Small intestine (tissue), 7 donors: ENCODE measurements at regions not wholly inside any gene's neighbourhood (a gene's known extent, or its start where the extent isn't known, plus 50 kb on each side); places are given as distances from the start of the nearest gene placed in this dataset.

Source experiments
- DNase-seq, 2 donors: peaks; one replicate each; pipeline versions ENCODE4 v3.0.0 to v3.0.0-alpha.2; 2013
- FAIRE-seq: peaks from 2 replicates; lab custom pipeline; 2012; peaks lifted over from hg19 to GRCh38; lab: Jason Lieb, UNC
- H3K27ac ChIP-seq, 3 donors: one replicate each; pipeline ENCODE4 v1.5.1; 2013; ENCODE audit warnings: low read length in 2 of 3, mild to moderate bottlenecking in 2 of 3, control low read depth in 1 of 3, inconsistent platforms in 1 of 3, low read depth in 1 of 3, moderate library complexity in 1 of 3
- H3K27me3 ChIP-seq, 3 donors: one replicate each; pipeline ENCODE4 v1.6.1; 2013; ENCODE audit warnings: low read length in 3 of 3, inconsistent platforms in 1 of 3; ENCODE audit not compliant: control insufficient read depth in 3 of 3, insufficient read depth in 3 of 3
- H3K36me3 ChIP-seq, 3 donors: one replicate each; pipeline ENCODE4 v1.6.1; 2013; ENCODE audit warnings: low read length in 3 of 3, inconsistent platforms in 1 of 3, low read depth in 1 of 3, mild to moderate bottlenecking in 1 of 3, moderate library complexity in 1 of 3; ENCODE audit not compliant: control insufficient read depth in 3 of 3, insufficient read depth in 2 of 3
- H3K4me1 ChIP-seq, 3 donors: one replicate each; pipeline ENCODE4 v1.6.1; 2013; ENCODE audit warnings: low read length in 2 of 3, inconsistent platforms in 1 of 3, low read depth in 1 of 3, mild to moderate bottlenecking in 1 of 3, moderate library complexity in 1 of 3; ENCODE audit not compliant: control insufficient read depth in 3 of 3, insufficient read depth in 2 of 3
- H3K4me3 ChIP-seq, 3 donors: one replicate each; pipeline ENCODE4 v1.5.1; 2013; ENCODE audit warnings: low read length in 3 of 3, control low read depth in 1 of 3, inconsistent platforms in 1 of 3, low read depth in 1 of 3, mild to moderate bottlenecking in 1 of 3, moderate library complexity in 1 of 3
- H3K9me3 ChIP-seq, 2 donors: one replicate each; pipeline ENCODE4 v1.6.1; 2013; ENCODE audit warnings: low read depth in 1 of 2, low read length in 1 of 2; ENCODE audit not compliant: control insufficient read depth in 2 of 2, insufficient read depth in 1 of 2
- WGBS, 3 donors: extraction: QIAGEN DNeasy Blood & Tissue Kit; methylation state at CpG; one replicate each; pipeline ENCODE4 v1.1.7; 2013; 5-methylcytosine and 5-hydroxymethylcytosine counted together
- donor health status: healthy with polysubstance abuse.
- donor health status: control.
- donor health status: control.
- donor health status: Bipolar disorder and iron deficiency.
- donor health status: healthy.

DNA sequence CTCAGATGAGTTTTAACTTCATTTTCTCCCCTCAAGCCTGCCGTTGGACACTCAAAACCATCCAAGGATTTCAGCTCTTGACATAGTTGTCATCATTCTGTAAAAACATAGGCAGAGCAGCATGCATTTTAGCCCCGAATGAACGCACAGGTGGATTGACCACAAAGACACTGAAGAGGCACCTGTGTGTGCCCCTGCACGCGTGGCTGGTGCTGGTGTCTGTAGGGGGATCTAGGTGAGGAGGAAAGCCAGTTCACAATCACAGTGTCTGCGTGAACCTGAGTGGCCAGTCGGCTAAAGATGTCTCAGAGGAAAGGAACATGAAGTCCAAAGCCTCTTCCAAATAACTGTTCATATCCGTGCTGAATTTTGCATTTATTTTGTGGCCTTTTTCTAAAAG is 309.2 kb downstream of the QKI start:
- no peaks in the 10 kb centered on the region for H3K9me3 ChIP-seq
- H3K36me3 ChIP-seq, result no peaks in the 10 kb centered on the region
- no peak overlapping the region for H3K4me3 ChIP-seq
- DNase-seq (no peak), FAIRE-seq (no peak)
- H3K27ac ChIP-seq, result no peak overlapping the region
- H3K27me3 ChIP-seq, result no peaks in the 10 kb centered on the region
- no peaks in the 10 kb centered on the region for H3K4me1 ChIP-seq
- 88 to 92% (median 90%) methylated on average over 8 of the region's 8 CpGs for WGBS, 3 donors

DNA sequence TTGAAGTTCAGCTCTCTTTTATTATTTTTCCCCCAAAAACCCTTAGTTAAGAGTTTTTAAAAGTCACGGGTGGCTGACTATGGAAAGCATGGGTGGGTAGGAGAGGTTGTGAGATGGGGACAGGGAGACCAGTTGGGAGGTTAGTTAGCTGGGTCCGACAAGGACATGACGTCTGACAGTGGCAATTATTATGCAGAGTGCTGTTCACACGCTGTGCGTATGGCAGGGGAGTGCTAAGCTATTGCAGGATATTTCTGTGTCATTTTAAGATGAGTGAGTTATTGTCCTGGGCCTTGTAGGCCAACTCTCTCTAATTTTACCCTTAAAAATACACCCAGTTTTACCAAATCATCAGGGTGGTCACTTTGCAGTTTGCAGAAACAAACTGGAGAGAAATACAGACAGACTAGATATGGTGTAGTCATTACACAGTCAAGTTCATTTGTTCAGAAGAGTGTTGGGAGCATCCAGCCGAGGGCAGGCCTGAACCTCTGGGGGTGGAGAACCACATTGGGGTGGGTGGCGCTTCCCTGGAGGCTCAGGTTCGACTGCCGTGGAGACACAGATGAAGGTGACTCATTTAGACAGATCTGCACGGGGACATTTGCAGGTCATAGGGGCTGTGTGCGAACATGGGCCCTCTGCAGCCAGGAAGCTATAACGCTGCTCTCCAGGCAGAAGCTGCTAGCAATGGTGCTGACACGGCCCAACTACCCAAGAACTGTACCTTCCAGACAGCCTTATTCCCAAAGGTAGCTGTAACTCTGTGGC is 307.6 kb downstream of the QKI start:
- H3K27me3 ChIP-seq, result no peaks in the 10 kb centered on the region
- H3K4me3 ChIP-seq, result no peak overlapping the region
- no peaks in the 10 kb centered on the region for H3K36me3 ChIP-seq
- H3K27ac ChIP-seq, result no peak overlapping the region
- WGBS, 3 donors, result 79 to 87% (median 83%) methylated on average over 13 of the region's 13 CpGs
- DNase-seq (no peak), FAIRE-seq (no peak)
- H3K9me3 ChIP-seq, result no peaks in the 10 kb centered on the region
- H3K4me1 ChIP-seq, result no peaks in the 10 kb centered on the region

GRCh38 chr6:163721435-163721834 is 306.9 kb downstream of the QKI start:
- Histone ChIP-seq H3K27ac (no peak overlapping the region), H3K36me3 (no peaks in the 10 kb centered on the region), H3K4me1 (no peaks in the 10 kb centered on the region), H3K4me3 (no peak overlapping the region), H3K27me3 (no peaks in the 10 kb centered on the region), H3K9me3 (no peaks in the 10 kb centered on the region)
- FAIRE-seq (no peak), DNase-seq (no peak)
- 81 to 91% (median 83%) methylated on average over 1 of the region's 1 CpG for WGBS, 3 donors

DNA sequence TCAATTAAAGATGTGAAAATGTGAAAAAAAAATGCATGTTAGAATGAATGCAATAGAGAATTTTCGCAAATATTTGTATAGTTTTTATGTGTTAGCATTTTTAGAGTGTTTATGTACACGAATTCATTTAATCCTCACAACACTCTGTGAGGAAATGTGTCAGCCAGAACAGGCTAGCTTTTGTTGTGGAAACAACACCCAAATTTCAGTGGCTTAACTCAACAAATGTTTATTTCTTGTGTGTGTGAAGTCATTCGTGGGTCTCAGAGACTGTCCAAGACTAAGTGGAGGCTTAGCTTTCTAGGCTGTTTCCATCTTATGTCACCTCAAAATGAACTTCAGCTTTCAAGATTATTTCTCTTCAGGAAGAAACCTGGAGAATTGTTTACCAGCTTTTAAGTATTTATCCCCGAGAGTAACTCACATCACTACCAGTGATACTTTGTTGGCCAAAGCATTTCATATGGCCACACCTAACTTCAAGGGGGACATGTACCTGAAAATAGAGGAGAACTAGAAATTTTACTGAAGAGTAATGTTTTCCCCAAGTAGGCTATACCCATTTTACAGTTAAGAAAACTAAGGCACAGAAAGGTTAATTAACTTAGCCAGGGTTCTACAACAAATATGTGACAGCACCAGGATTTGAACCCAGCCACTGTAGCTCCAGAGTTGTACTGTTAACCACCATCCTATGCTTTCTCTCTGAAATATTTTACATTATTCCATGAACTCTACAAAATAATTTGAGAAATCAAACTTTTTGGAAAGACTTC is 306.1 kb downstream of the QKI start:
- Histone ChIP-seq H3K36me3 (no peaks in the 10 kb centered on the region), H3K9me3 (no peaks in the 10 kb centered on the region), H3K27ac (no peak overlapping the region), H3K4me3 (no peak overlapping the region), H3K4me1 (no peaks in the 10 kb centered on the region), H3K27me3 (no peaks in the 10 kb centered on the region)
- FAIRE-seq, result no peak
- WGBS, 3 donors, result 56 to 80% (median 68%) methylated on average over 4 of the region's 4 CpGs
- DNase-seq, result no peak

- no peak for FAIRE-seq
- H3K9me3 ChIP-seq, result no peaks in the 10 kb centered on the region
- H3K27me3 ChIP-seq, result no peaks in the 10 kb centered on the region
- no peaks in the 10 kb centered on the region for H3K4me1 ChIP-seq
- DNase-seq, result no peak
- H3K27ac ChIP-seq, result no peak overlapping the region
- no peaks in the 10 kb centered on the region for H3K36me3 ChIP-seq
- no peak overlapping the region for H3K4me3 ChIP-seq
- 66 to 70% (median 69%) methylated on average over 5 of the region's 5 CpGs for WGBS, 3 donors
Observed at GRCh38 chr6:163720005-163720404, 305.5 kb downstream of the QKI start.

DNA sequence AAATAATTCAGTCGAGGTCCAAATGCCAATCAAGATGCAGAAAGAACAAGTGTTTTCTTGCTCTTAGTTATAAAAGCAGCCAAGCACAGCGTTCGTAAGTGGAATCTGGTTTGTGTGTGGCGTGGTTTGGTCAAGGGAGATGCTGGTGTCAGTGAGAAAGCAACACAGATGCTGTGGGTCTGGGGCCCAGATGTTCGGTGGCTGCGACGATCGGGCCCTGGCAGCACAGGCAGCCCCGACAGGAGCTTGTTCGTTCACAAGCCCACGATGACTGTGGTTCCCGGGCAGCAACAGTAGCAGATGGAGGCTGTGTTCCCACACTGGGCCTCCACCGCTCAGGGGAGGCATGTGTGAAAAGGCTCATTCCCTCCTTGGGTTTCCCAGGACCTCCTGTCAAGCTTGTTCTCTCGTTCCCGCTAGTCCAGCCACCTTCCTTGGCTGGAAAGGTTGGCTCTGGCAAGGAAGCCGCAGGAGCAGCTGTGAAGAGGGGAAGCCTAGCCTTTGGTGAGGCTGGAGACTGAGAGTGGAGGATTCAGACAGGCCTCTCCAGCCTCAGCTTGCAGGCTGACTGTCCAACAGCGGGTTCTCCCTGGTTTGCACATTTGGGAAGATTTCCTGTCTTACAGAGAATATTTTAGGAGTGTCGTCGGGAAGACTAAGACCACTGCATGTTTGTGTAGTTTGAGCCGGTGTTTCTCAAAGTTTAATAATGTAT is 304.7 kb downstream of the QKI start:
- WGBS, 3 donors, result 79 to 84% (median 79%) methylated on average over 20 of the region's 20 CpGs
- DNase-seq (no peak), FAIRE-seq (no peak)
- Histone ChIP-seq H3K36me3 (no peaks in the 10 kb centered on the region), H3K9me3 (no peaks in the 10 kb centered on the region), H3K4me3 (no peak overlapping the region), H3K27ac (no peak overlapping the region), H3K27me3 (no peaks in the 10 kb centered on the region), H3K4me1 (no peaks in the 10 kb centered on the region)

GRCh38 chr6:163718537-163718936 is 304.0 kb downstream of the QKI start:
- FAIRE-seq (no peak), DNase-seq (no peak)
- no peak overlapping the region for H3K27ac ChIP-seq
- H3K36me3 ChIP-seq, result no peaks in the 10 kb centered on the region
- H3K9me3 ChIP-seq, result no peaks in the 10 kb centered on the region
- no peaks in the 10 kb centered on the region for H3K4me1 ChIP-seq
- H3K4me3 ChIP-seq, result no peak overlapping the region
- WGBS, 3 donors, result 76 to 91% (median 81%) methylated on average over 2 of the region's 2 CpGs
- H3K27me3 ChIP-seq, result no peaks in the 10 kb centered on the region

- no peaks in the 10 kb centered on the region for H3K4me1 ChIP-seq
- WGBS, 3 donors, result 68 to 84% (median 76%) methylated on average over 9 of the region's 9 CpGs
- H3K27ac ChIP-seq, result no peak overlapping the region
- no peaks in the 10 kb centered on the region for H3K9me3 ChIP-seq
- no peaks in the 10 kb centered on the region for H3K36me3 ChIP-seq
- no peak for FAIRE-seq
- no peaks in the 10 kb centered on the region for H3K27me3 ChIP-seq
- H3K4me3 ChIP-seq, result no peak overlapping the region
- no peak for DNase-seq
Observed at GRCh38 chr6:163717106-163717764, 302.7 kb downstream of the QKI start.
